Left ventricle myocardium superior (tissue), 1 donor: ENCODE measurements at regions not wholly inside any gene's neighbourhood (a gene's known extent, or its start where the extent isn't known, plus 50 kb on each side); places are given as distances from the start of the nearest gene placed in this dataset.

ENCODE experiments used
- ATAC-seq: fragments of 200-7000 bp; cut with Tn5 transposase; one replicate; pipeline ENCODE4 v1.9.1; 2020; ENCODE audit warnings: mild to moderate bottlenecking, moderate library complexity
- DNase-seq: peaks from one replicate; pipeline ENCODE4 v3.0.0-alpha.2; 2020
- intact Hi-C: fragments of 100-400 bp; cut with micrococcal nuclease; formaldehyde crosslinking; loops from one replicate; pipeline ENCODE4 v1.11.0; 2022
- donor health status: DM: no; HTN: yes; CAD: no; lungs with severe emphysema.

DNA sequence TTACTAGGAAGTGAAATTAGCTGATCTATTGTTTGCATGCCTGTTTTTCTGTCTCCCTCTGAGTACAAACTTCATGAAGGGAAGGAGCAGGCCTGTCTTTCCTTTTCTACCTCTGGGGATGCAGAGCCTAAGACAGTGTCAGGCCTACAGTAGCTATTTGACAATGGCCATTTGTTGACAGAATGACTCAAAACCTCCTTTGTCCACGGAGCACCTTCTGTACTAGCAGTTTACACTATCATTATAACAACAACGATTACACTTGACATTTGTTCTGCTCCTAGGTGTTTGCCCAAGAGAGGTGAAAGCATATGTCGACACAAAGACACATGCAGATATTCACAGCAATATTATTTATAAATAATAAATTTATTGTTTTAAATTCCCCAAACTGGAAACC, 132.3 kb upstream of the IRX3 start:
- no peak for DNase-seq
- intact Hi-C loops: no loop called here
- ATAC-seq: no peak

- intact Hi-C loops: no loop called here
- ATAC-seq (no peak), DNase-seq (no peak)
Measured at GRCh38 chr16:54417384-54417783, 130.8 kb upstream of the IRX3 start.

GRCh38 chr16:54414671-54415070, 128.1 kb upstream of the IRX3 start:
- ATAC-seq (no peak), DNase-seq (no peak)
- intact Hi-C loops: no loop called here

DNA sequence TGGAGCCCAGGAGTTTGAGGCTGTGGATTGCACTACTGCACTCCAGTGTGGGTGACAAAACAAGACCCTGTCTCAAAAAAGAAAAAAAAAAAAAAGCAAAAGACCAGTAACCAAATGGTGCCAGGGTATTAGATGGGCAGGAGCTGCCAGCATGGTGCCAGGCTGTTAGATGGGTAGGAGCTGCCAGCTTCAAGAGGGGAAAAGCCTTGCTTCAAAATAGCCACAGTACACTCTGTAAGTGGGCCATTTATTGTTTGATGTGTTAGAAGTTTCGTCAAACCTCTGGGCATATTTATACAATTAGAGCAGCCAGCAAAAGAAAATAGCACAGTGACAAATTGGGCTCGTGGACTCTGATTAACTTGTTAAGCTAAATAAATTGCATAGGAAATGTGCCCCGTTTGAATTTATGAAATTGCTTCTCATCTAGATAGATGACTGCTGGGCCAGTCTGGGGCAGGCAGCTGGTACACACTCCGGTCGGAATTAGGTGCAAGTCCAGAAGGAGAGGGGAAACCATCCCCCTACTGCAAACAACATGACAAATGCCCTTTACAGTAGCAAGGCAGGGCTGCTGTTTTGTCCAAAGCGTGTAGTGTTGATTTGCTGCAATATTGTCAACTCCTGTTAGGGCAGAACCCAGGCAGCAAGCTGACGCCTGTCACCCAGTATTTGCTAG, 126.3 kb upstream of the IRX3 start:
- intact Hi-C loops: no loop called here
- ATAC-seq (peak; percentile 87), DNase-seq (no peak)

DNA sequence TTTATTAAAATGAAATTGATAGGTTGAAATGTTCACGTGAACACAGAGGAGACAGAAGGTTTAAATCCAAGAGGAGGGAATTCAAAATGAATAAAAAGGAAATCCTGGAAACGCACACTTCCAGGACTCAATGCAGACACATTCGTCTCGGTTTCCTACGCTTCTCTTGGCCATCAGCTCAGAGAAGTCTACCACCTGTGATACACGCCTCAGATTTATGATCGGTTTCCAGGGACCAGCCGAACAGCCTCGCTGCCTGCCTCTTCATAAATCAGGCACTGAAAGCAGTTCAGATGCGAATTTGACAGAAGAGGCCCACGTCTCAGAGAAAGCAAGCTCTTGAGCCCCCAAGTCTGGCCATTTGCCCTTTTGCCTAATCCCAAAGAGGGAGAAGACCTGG, 125.5 kb upstream of the IRX3 start:
- ATAC-seq (no peak), DNase-seq (no peak)
- intact Hi-C loops: no loop called here

DNA sequence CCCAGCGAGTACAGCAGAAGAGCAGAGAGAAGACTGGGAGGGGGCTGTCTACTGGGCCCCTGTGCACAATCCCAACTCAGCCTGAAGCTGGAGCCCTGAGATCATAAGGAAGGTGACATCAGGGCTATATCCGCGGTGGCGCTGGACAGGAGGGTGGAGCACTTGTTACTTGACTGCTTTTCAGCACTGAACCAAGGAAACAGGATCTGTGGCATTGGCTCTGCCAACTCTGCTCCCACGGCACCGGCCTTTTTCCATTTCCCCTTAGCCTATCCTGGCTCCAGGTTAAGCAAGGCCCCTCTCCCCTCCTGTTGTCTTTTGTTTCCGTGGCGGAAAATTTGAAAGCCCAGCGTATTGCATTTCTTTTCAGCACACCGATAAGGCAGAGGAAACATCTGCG, 125.0 kb upstream of the IRX3 start:
- DNase-seq: peak; percentile 48
- ATAC-seq: peak; percentile 79
- intact Hi-C loops: no loop called here

- no peak for ATAC-seq
- no peak for DNase-seq
- intact Hi-C loops: no loop called here
Measured at GRCh38 chr16:54409982-54410381, 123.4 kb upstream of the IRX3 start.

DNA sequence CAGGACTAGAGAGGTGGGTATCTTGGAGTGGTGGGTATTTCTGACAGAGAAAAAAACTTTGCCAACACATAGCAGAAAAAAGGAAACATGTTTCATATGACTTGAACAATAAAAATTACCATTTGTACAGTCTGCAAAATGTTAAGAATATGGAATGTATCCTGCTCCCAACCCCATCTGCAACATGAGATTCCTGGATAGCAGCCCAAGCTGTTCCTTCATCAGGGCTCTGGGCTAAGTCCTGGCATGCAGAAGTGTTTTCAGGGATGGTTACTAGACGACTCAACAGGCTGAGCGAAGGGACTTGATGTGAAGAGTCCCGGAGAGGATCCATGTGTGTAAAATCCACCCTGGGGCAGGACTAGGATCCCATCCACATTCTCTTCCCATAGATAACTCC, 121.0 kb upstream of the IRX3 start:
- no peak for DNase-seq
- intact Hi-C loops: no loop called here
- peak; percentile 28 for ATAC-seq

- ATAC-seq (no peak), DNase-seq (no peak)
- intact Hi-C loops: no loop called here
Measured at GRCh38 chr16:54405478-54405877, 118.9 kb upstream of the IRX3 start.

DNA sequence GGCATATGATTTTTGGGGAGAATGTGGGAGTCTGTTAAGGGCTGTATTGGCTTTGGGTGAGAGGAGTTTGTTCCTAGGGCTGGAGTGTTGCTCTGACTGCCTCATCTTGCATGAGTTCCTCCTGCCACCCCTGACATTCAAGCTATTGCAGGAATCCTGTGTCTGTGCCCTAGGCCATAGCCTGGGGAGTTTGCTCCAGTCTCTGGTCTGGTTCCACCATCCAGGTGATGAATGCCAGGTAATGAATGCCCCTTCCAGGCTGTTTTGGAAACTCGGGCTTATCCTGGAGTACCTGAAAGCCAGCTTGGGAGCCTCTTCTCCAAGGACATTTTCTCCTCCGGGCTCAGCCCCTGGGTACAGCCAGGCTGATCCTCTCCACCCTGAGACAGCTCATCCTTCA, 117.0 kb upstream of the IRX3 start:
- intact Hi-C loops: no loop called here
- ATAC-seq (no peak), DNase-seq (no peak)

DNA sequence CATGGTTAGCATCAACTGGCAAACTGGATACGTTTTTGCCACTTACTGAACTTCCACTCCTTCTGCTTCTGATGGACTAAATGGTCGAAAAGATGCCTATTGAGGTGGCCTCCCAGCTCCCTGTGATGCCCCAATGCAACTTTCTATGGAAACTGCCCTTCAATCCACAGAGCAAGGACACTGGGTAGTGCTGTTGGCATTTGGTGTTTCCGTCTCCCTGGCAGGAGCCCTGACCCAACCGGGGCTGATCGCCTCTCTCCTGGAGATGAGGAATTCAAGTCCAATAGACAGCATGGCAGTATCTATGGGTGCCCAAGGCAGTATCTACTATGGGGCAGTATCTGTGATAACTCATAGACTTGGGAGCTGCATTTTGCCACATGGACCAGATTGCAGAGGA, 116.3 kb upstream of the IRX3 start:
- ATAC-seq (peak; percentile 62), DNase-seq (no peak)
- intact Hi-C loops: no loop called here

DNA sequence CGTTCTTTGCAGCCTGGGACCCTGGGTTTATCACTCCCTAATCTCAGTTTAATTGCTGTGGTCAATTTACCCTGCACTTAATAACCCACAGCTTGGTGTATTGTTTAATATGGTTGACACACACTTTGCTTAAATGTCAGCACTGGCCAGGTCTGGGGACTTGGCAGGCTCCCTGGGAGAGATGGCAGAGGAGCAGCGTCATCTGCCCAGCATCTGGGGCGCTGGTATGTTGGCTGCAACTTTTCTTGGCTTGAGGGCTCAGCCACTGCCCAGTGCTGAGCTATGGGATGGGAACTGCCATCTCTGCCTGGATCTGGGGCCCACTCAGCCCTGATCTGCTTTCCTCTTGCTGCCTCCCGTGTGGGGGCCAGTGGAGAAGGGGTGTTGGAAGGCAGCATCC, 115.7 kb upstream of the IRX3 start:
- intact Hi-C loops: no loop called here
- DNase-seq (peak; percentile 82), ATAC-seq (peak; percentile 95)

GRCh38 chr16:54400261-54400660, 113.7 kb upstream of the IRX3 start:
- DNase-seq: peak; percentile 42
- intact Hi-C loops: no loop called here
- peak; percentile 51 for ATAC-seq

GRCh38 chr16:54398986-54399385, 112.4 kb upstream of the IRX3 start:
- intact Hi-C loops: no loop called here
- DNase-seq (no peak), ATAC-seq (no peak)

DNA sequence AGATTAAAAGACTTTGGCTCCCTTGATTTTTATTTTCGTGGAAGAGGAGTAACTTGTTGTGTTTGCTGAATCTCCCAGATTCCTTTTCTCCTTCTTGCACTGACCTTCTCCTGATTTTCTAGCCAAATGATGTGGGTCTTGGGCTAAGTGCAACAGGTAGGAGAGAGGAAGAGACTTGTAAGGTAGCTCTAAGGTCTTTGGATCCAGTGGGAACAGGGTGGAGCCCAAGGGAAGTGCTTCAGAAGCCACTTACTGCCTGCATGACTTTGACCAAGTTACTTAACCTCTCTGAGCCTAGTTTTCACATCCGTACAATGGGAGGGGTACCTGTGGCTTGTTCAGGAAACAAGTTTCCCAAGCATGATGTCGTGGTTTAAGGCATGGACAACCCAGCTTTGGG, 111.3 kb upstream of the IRX3 start:
- ATAC-seq (no peak), DNase-seq (no peak)
- intact Hi-C loops: no loop called here

DNA sequence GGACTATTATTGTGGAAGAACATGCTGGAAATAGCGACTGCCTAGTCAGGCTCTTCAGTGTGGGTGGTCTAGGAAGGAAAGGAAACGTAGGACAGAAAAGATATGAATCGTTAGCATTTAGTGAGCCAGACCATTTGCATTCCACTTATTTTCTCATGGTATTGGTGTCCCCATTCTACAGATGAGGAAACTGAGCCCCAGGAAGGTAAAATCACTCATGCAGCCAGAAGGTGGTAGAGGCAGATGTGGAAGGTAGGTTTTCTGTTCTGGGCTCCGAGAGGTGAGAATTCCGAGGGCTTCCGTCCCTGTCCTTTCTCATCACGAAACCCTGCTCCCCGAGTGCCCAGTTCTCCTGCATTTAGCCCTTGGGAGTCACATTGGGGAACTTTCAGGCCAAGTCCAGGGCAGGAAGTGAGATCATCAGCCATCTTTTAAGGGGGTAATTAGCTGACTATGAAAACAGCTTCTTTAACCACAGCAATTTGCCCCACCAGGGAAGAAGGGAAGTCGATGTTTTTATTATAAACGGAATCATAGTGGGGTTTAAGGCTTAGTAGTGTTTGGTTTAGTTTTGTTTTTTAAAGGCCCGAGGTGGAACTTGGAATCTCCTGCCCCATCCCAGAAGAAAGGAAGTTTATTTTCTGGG, 110.7 kb upstream of the IRX3 start:
- intact Hi-C loops: no loop called here
- DNase-seq (no peak), ATAC-seq (no peak)

GRCh38 chr16:54389836-54390494, 103.4 kb upstream of the IRX3 start:
- ATAC-seq: no peak
- no peak for DNase-seq
- intact Hi-C loops: no loop called here

DNA sequence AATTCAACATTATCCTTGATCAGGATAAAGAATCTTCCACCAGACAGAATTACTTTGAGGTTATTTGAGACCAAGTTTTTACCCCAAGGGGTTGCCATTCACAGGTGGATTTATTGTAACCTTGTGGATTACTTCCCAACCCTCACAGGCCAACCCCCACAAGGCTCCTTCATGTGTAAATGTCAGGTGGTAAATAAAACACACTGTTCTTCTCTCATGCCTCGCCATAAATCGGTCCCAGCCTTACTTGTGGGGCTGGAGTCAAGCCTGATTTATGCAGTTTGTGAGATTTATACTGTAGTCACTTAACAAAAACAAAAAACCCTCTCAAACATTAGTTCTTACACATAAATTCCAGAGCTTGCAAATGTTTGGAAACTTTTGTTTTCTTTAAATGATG, 98.6 kb upstream of the IRX3 start:
- intact Hi-C loops: no loop called here
- DNase-seq (no peak), ATAC-seq (no peak)

DNA sequence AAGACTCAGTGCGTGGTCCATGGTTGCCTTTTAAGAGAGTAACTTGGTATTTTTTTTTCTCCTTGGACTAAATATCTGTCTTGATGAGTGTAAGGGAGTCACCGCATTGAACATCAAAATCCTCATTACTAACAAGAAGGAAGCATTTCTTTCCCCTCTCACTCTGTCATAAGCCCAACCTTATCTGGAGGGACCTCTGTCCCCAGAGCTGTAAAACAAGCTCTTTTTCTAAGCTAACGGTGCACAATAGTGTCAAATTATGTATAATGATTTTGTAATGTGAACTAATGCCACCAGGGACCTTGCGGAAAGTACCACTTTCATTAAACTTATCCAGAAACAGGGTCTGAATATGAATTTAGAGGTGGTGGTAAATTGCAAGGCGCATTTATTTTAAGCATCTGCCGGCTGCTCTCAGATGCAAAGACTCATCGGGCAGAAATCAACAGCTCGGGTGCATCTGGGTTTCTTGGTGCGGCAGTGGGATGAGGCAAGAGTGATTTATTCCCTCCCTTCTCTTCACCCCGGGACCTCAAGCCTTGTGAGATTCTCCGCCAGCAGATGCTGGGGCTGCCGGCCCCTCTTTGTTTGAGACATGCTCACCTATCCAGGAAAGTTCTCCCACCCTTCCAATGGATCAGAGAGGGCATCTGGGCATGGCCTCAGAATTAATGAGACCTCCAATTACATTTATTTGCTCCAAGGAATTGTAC, 95.2 kb upstream of the IRX3 start:
- ATAC-seq: no peak
- intact Hi-C loops: no loop called here

DNA sequence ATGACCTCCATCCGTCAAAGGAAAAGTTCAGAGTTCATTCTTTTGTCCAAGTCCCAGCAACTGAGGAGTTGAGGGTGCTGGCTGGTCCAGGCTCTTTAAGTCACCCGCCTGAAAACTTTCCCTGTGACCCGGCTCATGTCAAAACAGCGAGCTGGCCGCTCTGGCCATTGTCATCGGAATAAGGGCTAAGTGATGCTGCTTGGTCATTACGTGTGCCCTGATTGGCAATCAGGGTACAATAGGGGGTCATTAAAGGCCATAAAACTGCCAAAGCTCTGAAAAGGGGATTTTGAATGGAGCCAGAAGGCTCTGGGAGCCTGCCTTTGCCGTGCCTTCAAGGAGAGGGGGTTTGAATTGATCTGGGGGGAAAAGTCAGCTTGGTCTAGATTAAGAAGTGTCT, 88.5 kb upstream of the IRX3 start:
- intact Hi-C loops: no loop called here
- ATAC-seq (no peak), DNase-seq (no peak)

More for the DNA sequence above, 95.2 kb upstream of the IRX3 start:
- DNase-seq: no peak
